Effector memory CD8-positive, alpha-beta T cell (primary cell): ENCODE measurements at regions not wholly inside any gene's neighbourhood (a gene's known extent, or its start where the extent isn't known, plus 50 kb on each side); places are given as distances from the start of the nearest gene placed in this dataset.
"Not testable (repeated sequence)": the region's sequence is repeated elsewhere in the genome, so short reads cannot be mapped to it uniquely, and the experiment has no call there.

Source experiments
- ATAC-seq: fragments of 150-1000 bp; cut with Tn5 transposase; replicated peaks from 2 replicates; pipeline ENCODE4 v1.10.0; 2021; ENCODE audit warnings: mild to moderate bottlenecking, moderate library complexity
- DNase-seq, 3 experiments: peaks; one replicate each; pipeline ENCODE4 v3.0.0; 2021
- H3K27ac Mint-ChIP-seq, 2 donors: one replicate each; pipeline ENCODE4 v1.8.0; 2022; ENCODE audit warnings: mild to moderate bottlenecking in 2 of 2, mixed read lengths in 2 of 2, moderate library complexity in 2 of 2
- H3K27me3 Mint-ChIP-seq, 2 donors: one replicate each; pipeline ENCODE4 v1.8.0; 2022; ENCODE audit warnings: mixed read lengths in 2 of 2
- H3K36me3 Mint-ChIP-seq: one replicate; pipeline ENCODE4 v1.8.0; 2022; ENCODE audit warnings: mild to moderate bottlenecking, moderate library complexity, mixed read lengths; ENCODE audit not compliant: insufficient read depth
- H3K4me1 Mint-ChIP-seq, 2 donors: one replicate each; pipeline ENCODE4 v1.8.0; 2022; ENCODE audit warnings: low read depth in 2 of 2, mixed read lengths in 2 of 2
- H3K4me3 Mint-ChIP-seq, 2 donors: one replicate each; pipeline ENCODE4 v1.8.0; 2022; ENCODE audit warnings: mild to moderate bottlenecking in 2 of 2, mixed read lengths in 2 of 2, moderate library complexity in 2 of 2
- H3K9me3 Mint-ChIP-seq, 2 donors: one replicate each; pipeline ENCODE4 v1.8.0; 2022; ENCODE audit warnings: mixed read lengths in 2 of 2

DNA sequence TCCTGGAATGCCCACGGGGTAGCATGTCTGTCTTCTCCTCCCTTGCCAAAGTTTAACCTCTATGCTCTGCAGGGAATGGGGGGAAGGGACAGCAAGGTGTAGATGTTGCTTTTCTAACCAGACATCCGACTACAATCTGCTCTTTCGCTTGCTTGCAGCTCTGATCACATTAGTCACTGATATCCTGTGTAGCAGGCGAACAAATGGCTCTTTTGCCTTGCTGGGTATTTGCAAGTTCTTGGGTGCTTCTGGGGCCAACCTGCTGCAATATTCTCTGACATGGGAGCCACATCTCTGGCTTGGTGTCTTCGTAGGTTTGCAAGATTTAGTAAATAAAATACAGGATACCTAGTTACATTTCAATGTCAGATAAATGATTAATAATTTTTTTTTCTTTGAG, 190.0 kb downstream of the ASB1 start:
- Mint-ChIP-seq H3K27ac (no peak overlapping the region), H3K27me3 (peaks cover 38 to 53% of the 10 kb centered on the region in 2 donors), H3K9me3 (no peaks in the 10 kb centered on the region), H3K4me1 (no peaks in the 10 kb centered on the region), H3K4me3 (no peak overlapping the region), H3K36me3 (no peaks in the 10 kb centered on the region)
- ATAC-seq (no peak), DNase-seq (no peak)

DNA sequence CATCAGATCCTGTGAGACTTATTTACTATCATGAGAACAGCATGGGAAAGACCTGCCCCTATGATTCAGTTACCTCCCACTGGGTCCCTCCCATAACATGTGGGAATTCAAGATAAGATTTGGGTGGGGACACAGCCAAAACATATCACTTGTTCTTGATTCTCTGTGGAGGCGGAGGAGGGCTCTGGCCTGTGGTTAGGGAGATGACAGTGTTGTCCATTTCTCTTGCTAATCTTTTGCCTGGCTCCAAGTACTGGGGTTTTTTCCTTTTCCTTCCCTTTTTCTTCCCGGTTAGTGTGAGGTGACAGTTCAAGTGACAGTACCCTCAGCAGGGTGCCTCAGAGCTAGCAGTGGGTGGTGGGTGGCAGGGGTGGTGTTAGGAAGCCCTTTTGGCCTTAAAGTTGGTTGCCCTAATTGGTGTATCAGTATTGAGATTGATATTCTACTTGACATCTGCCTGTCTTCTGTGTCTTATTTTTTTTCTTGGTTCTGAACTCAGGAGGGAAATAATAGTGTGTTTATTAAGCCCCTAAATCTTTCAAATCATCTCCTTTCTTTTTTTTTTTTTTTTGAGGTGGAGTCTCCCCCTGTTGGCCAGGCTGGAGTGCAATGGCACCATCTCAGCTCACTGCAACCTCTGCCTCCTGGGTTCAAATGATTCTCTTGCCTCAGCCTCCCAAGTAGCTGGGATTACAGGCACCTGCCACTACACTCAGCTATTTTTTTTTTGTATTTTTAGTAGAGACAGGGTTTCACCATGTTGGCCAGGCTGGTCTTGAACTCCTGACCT, 192.0 kb downstream of the ASB1 start:
- not testable (repeated sequence) for H3K36me3 Mint-ChIP-seq, H3K4me1 Mint-ChIP-seq, H3K4me3 Mint-ChIP-seq, H3K9me3 Mint-ChIP-seq, ATAC-seq, DNase-seq, H3K27ac Mint-ChIP-seq
- peaks cover 52 to 68% of the 10 kb centered on the region in 2 donors for H3K27me3 Mint-ChIP-seq

DNA sequence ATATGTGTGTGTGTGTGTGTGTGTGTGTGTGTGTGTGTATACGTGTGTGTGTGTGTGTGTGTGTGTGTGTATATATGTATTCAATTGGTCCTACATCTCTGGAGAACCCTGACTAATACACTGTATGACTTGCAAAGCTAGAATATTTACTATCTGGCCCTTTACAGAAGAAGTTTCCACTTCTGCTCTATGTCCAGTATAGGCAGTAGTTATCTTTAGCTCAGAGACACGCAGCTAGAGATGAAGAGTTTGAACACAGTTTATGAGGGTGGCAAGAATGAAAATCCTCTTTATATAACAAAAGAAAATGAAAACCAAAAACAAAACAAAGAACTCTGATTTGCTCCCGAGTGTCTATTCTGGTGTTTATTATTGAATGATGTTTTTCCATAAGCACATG, 201.2 kb downstream of the ASB1 start:
- H3K4me1 Mint-ChIP-seq, result no peaks in the 10 kb centered on the region
- no peak overlapping the region for H3K27ac Mint-ChIP-seq
- no peak for DNase-seq
- no peak overlapping the region for H3K4me3 Mint-ChIP-seq
- H3K9me3 Mint-ChIP-seq, result no peaks in the 10 kb centered on the region
- peaks cover 18 to 47% of the 10 kb centered on the region in 2 donors for H3K27me3 Mint-ChIP-seq
- H3K36me3 Mint-ChIP-seq, result no peaks in the 10 kb centered on the region
- no peak for ATAC-seq

DNA sequence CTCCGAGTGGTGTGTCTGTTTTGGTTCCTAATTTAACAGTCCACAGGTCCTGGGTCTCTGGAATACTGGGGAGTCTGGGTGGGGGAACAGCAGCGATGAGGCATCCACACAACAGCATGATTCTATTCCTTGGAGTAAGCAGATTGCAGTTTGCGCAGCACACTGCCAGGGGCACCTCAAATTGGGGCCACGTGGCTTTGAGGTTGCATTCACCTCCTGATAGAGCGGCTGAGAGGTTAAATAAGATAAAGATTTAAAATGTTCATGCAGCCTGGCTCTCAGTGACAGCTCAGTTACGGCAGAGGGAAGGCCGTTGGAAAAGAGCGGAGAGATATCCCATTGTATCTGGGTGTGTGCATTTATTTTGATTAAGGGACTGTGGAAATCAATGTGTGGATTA, 202.3 kb downstream of the ASB1 start:
- no peaks in the 10 kb centered on the region for H3K36me3 Mint-ChIP-seq
- no peak overlapping the region for H3K27ac Mint-ChIP-seq
- no peak overlapping the region for H3K4me3 Mint-ChIP-seq
- peaks cover 17 to 53% of the 10 kb centered on the region in 2 donors for H3K27me3 Mint-ChIP-seq
- H3K9me3 Mint-ChIP-seq, result no peaks in the 10 kb centered on the region
- no peaks in the 10 kb centered on the region for H3K4me1 Mint-ChIP-seq
- no peak for ATAC-seq
- no peak for DNase-seq

DNA sequence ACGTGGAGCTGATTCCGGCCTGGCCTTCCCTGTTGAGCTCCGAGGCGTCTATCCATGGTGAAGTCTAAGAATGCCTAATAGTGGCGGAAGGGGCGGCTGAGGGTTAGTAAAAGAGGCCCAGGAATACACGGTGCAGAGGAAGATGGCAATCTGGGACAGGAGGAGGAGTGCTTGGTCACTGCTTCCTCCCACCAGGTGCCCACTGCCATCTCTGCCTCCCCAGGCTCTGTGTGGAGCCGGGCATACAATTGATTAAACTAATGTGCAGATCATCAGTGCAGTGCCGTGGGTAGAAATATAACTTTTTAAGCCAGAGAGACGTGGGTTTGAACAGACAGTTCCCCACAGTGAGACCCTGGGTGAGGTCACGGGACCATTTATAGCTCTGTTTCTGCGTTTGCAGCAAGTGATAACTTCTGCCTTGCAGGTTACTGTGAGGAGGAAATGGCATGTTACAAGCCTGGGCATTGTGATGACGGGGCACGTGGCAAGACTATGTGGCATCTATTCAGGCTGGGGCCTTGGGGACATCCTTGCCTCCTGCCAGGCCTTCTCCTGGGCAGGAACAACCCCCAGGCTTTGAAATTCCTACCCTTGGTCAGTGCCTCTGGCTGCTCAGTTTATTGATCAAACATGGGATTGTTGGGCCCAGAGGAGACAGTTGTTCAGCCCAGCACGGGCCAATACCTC, 204.9 kb downstream of the ASB1 start:
- Mint-ChIP-seq H3K9me3 (no peaks in the 10 kb centered on the region), H3K27ac (no peak overlapping the region), H3K4me1 (no peaks in the 10 kb centered on the region), H3K36me3 (peaks cover 2% of the 10 kb centered on the region), H3K4me3 (no peak overlapping the region), H3K27me3 (peaks cover 27 to 69% of the 10 kb centered on the region in 2 donors)
- ATAC-seq (no peak), DNase-seq (no peak)

DNA sequence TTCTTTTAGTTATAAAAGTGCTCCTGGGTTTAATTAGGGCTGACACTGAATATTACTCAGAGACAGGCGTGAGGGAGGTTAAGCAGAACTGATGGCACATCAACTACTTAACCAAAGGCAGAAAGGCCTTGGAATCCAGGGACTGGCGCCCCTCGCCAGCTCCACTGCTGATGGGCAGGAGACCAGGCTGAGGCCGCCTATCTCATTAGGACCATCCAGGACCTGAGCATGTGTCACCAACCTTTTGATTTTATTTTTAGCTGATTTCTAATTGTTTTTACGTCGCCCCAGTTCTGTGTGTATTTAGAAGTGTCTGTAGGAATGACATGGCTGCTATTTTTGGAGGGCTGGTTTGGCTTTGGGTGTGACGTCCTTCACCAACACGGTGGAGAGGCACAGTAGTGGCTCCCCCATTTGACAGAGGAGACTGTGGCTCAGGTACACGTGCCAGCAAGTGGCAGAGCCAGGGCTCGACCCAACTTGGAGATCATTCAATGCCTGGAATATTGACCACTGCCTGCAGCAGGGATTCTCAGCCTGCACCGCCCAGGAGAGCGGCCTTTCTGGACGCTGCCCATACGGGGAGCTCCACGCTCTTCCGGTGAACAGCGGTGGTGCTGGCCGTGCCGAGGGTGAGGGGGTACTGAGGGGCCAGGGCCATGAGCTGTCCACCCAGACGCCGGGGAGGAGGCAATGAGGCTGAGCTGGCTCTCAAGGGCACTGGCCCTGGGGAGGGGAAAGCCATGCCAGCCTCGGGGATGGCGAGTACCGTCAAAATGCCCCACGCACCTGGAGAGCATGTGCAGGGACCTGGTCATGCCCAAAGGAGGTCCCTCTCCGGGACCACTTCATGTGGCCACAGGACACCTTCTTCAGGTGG, 205.7 kb downstream of the ASB1 start:
- Mint-ChIP-seq H3K4me1 (no peaks in the 10 kb centered on the region), H3K36me3 (peaks cover 2% of the 10 kb centered on the region), H3K4me3 (no peak overlapping the region), H3K9me3 (no peaks in the 10 kb centered on the region), H3K27me3 (peaks cover 33 to 74% of the 10 kb centered on the region in 2 donors), H3K27ac (no peak overlapping the region)
- no peak for DNase-seq
- no peak for ATAC-seq

DNA sequence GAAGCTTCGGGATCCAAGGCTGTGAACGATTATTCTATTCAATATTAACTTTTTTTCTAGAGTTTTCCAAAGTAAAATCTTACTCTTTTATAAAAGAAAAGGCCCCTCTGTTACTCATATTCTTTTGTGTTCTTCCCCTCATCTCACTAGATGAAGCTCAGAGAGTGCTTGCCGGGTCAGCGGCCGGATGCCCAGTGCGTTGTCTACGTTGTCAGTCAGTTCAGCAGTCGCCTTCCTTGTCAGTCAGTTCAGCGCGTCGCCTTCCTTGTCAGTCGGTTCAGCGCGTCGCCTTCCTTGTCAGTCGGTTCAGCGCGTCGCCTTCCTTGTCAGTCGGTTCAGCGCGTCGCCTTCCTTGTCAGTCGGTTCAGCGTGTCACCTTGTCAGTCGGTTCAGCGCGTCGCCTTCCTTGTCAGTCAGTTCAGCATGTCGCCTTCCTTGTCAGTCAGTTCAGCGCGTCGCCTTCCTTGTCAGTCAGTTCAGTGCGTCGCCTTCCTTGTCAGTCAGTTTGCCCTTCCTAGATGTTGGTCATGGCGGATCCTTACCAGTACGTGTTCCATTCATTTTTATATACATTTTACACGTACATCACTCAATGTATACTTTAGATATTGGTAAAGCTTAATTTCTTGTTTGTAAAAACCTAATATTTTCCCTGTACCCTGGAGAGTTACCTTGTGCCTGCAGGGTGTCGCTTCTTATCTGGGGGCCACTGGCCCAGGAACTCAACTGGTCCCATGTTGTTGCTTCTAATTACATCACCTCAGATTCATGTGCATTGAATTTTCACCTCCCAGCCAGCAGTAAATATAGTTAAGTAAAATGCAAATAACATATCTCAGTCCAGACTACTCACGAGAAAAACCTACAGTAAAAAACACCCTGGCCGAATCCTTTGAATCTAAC, 206.9 kb downstream of the ASB1 start:
- Mint-ChIP-seq H3K36me3 (peaks cover 2% of the 10 kb centered on the region), H3K27ac (no peak overlapping the region), H3K4me1 (no peaks in the 10 kb centered on the region), H3K9me3 (no peaks in the 10 kb centered on the region), H3K27me3 (peaks cover 33 to 80% of the 10 kb centered on the region in 2 donors), H3K4me3 (no peak overlapping the region)
- ATAC-seq (no peak), DNase-seq (no peak)

DNA sequence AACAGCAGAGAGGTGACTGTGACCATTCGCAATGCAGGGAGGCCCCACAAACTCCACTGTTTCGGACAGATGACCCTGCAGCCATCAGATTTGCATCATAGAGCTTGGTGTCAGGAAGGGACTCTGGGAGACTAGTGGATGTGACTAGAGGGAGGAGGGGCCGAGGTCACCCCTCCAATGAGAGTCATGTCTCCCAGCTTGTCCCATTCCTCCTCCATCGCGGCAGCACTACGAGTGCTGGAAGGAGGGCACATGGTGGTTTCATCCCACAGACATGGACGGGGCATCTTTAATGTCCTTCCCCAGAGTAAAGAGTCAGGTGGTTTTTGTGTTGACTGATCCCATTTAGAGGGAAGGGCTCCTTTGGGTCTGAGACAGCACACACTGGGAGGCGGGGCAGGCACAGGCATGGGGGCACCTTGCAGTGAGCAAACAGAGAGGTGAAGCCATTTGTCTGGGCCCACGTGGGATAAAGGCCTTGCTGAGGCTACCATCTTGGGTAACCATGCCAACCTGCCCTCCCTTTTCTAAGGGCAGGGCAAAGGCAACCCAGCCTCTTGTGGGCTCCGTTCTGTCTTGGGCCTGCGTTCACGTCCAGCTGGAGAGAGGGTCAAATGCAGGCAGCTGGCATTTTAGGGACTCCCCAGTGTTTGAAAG, 208.1 kb downstream of the ASB1 start:
- Mint-ChIP-seq H3K27ac (no peak overlapping the region), H3K27me3 (peaks cover 40 to 81% of the 10 kb centered on the region in 2 donors), H3K4me3 (no peak overlapping the region), H3K36me3 (peaks cover 2% of the 10 kb centered on the region), H3K4me1 (no peaks in the 10 kb centered on the region), H3K9me3 (no peaks in the 10 kb centered on the region)
- DNase-seq (no peak), ATAC-seq (no peak)

DNA sequence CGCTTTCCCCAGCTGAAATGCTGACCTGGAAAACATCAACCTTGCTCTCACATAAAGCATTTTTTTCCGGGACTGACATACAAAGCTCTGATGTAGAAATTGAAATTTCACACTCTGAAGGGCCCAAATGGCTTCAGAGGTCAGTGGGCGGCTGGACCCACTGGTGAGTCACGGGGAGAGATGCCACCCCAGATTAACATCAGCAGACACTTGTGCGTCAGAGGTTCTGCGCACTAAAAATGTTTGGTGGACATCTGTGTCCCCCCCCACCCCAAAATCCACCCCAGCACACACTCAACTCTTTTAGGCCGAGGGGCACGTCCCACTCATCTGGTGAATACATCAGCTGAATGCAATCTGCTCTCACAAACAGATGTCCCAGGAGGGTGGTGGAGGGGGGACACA, 208.9 kb downstream of the ASB1 start:
- Mint-ChIP-seq H3K27ac (no peak overlapping the region), H3K9me3 (no peaks in the 10 kb centered on the region), H3K36me3 (peaks cover 2% of the 10 kb centered on the region), H3K4me1 (no peaks in the 10 kb centered on the region), H3K27me3 (peaks cover 43 to 89% of the 10 kb centered on the region in 2 donors), H3K4me3 (no peak overlapping the region)
- ATAC-seq (no peak), DNase-seq (no peak)

DNA sequence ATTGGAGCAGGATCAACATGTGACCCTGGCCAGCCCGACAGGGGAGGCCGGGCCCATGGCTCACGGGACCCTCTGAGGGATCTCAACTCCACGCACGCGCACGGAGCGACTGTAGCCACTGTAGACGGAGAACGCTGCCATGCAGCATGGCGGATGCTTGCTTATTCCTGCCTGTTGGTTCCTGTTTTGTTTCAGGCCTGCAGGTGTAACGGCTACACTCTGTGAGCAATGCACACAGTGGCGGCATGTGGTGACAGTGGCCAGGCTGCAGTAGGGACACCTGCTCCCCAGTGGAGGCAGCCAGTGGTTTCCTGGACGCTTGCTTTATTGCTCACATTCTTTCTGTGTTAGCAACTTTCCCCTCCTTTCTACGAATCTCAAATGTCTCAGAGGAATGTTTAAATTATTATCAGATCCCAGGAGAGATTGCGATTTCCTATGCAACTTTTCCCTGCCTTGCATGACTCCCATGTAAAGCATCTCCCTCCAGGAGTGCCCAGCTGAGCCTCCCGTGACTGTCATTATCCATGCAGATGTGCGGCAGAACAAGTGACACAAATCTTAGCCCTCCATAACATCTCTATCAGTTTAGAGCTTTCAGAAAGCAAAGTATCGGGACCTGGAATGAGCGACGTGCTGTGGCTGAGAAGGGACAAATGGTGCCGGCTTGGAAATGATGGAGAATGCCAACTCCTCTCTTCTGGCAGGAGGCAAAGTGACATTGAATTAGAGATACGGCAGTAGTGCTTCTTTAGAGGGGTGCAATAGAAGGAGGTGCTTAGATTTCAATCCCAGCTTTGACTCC, 209.7 kb downstream of the ASB1 start:
- peaks cover 43 to 94% of the 10 kb centered on the region in 2 donors for H3K27me3 Mint-ChIP-seq
- no peak for ATAC-seq
- no peak overlapping the region for H3K27ac Mint-ChIP-seq
- no peak overlapping the region for H3K4me3 Mint-ChIP-seq
- peaks cover 2% of the 10 kb centered on the region for H3K36me3 Mint-ChIP-seq
- H3K4me1 Mint-ChIP-seq, result no peaks in the 10 kb centered on the region
- no peak for DNase-seq
- no peaks in the 10 kb centered on the region for H3K9me3 Mint-ChIP-seq

DNA sequence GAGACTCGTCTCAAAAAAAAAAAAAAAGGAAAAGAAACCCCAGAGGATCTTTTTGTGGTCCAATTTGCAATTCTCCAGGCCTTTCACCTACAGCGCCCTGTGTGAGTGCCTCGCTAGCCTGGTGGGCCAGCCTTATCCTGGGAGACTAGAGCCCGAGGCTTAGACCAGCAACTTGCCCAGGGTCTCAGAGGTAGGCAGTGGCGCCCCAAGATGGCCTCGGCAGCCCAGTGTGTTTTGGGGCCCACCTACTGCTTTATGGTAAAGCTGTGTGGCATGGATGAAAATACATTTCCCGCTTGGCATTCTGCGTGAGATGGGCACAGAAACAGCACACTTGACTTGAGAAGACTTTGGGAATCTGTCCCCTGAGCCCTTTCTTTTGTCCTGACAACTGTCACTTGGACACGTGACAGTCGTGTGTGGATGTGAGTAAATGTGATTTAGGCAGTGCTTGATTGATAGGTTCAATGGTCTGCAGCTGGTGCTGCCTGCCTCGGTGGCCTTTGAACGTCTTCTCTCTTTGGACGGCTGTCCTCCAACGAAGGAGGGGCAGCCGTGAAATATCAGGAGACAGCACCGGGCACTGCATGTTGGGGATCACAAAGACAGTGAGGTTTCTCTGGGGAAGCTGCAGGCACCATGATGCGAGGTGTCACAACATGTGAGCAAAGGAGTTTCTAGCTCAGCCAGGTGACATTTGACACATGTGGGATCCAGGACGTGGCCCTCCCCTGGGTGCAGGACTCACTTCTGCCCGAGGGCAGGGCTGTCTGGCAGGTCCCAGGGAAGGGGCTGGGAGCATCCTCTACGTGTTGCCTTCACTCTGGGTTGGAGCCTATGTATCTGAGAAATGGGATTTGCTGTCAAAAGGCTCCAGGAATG, 209.5 kb upstream of the TWIST2 start:
- peaks cover 34 to 78% of the 10 kb centered on the region in 2 donors for H3K27me3 Mint-ChIP-seq
- peaks cover 2% of the 10 kb centered on the region for H3K36me3 Mint-ChIP-seq
- DNase-seq, result no peak
- no peak overlapping the region for H3K27ac Mint-ChIP-seq
- ATAC-seq, result no peak
- H3K4me3 Mint-ChIP-seq, result no peak overlapping the region
- no peaks in the 10 kb centered on the region for H3K9me3 Mint-ChIP-seq
- H3K4me1 Mint-ChIP-seq, result peaks cover 0 to under 1% of the 10 kb centered on the region in 2 donors
